HepG2 (cell line): ENCODE measurements at regions not wholly inside any gene's neighbourhood (a gene's known extent, or its start where the extent isn't known, plus 50 kb on each side); places are given as distances from the start of the nearest gene placed in this dataset.

Experiments used
- ATAC-seq: fragments of 200-7000 bp; cut with Tn5 transposase; 3 replicates; pipeline ENCODE4 v1.9.1; 2020; ENCODE audit warnings: mild to moderate bottlenecking, moderate library complexity
- BruUV-seq: library from RNA; stranded (reverse); fragments of 400-500 nt; replicated peaks from 2 replicates; lab custom pipeline; 2021; lab: Mats Ljungman, UMichigan
- CTCF ChIA-PET: fragments of 300-600 bp; formaldehyde crosslinking; extraction: SDS; loops from one replicate; lab custom pipeline; 2021; ENCODE audit warnings: low total read pairs, inconsistent platforms, low intra/inter-chr PET ratio; lab: Yijun Ruan, JAX
- POLR2A ChIA-PET: fragments of 350-600 bp; sonication (Branson Sonifier 250); formaldehyde crosslinking; loops from one replicate; lab custom pipeline; 2020; ENCODE audit warnings: antibody characterized with exemption, inconsistent platforms; lab: Yijun Ruan, JAX
- DNase-seq: peaks from one replicate; pipeline ENCODE4 v3.0.0-alpha.2; 2015; ENCODE audit warnings: low spot score
- FAIRE-seq: peaks from 3 replicates; lab custom pipeline; 2011; peaks lifted over from hg19 to GRCh38; lab: Jason Lieb, UNC
- H2AFZ ChIP-seq: one replicate; pipeline ENCODE4 v1.6.1; 2011; ENCODE audit warnings: low read length, inconsistent platforms
- H3K27ac ChIP-seq: fragments of 300-600 bp; 3 replicates; pipeline ENCODE4 v1.8.0; 2011; ENCODE audit warnings: mixed run types, mild to moderate bottlenecking, mixed read lengths, low read length, inconsistent platforms; ENCODE audit not compliant: insufficient read depth; ENCODE audit errors: extremely low read length
- H3K27me3 ChIP-seq, 2 experiments: fragments of 200-600 bp in 1 of 2; 2 replicates in 1 of 2; 3 replicates in 1 of 2; pipeline versions ENCODE4 v1.6.0 to v1.8.0; 2011; ENCODE audit warnings: low read length in 2 of 2, mild to moderate bottlenecking in 2 of 2, moderate library complexity in 2 of 2, inconsistent platforms in 1 of 2; ENCODE audit not compliant: insufficient read depth in 2 of 2, control insufficient read depth in 1 of 2
- H3K36me3 ChIP-seq, 2 experiments: fragments of 200-600 bp in 1 of 2; replicated peaks in 1 of 2; 2 replicates in 1 of 2; 3 replicates in 1 of 2; pipeline versions ENCODE4 v1.5.1 to v1.8.0; 2011; ENCODE audit warnings: low read length in 2 of 2, inconsistent platforms in 1 of 2; ENCODE audit not compliant: insufficient read depth in 2 of 2, control insufficient read depth in 1 of 2
- H3K4me1 ChIP-seq: 2 replicates; pipeline ENCODE4 v1.5.1; 2012; ENCODE audit warnings: low read length, inconsistent platforms; ENCODE audit not compliant: insufficient read depth
- H3K4me2 ChIP-seq: 2 replicates; pipeline ENCODE4 v1.6.0; 2011; ENCODE audit warnings: low read depth, low read length, inconsistent platforms
- H3K4me3 ChIP-seq, 3 experiments: fragments of 200-600 bp in 1 of 3; sonication (generic), shearing (Covaris generic) in 1 of 3; replicated peaks in 1 of 3; 2 replicates each; pipeline ENCODE4 v1.5.1; 2011 to 2016; ENCODE audit warnings: low read length in 3 of 3, inconsistent platforms in 2 of 3, low read depth in 2 of 3, mild to moderate bottlenecking in 2 of 3, control low read depth in 1 of 3, mixed read lengths in 1 of 3; ENCODE audit not compliant: insufficient read depth in 1 of 3
- H3K79me2 ChIP-seq: one replicate; pipeline ENCODE4 v1.6.1; 2011; ENCODE audit warnings: low read length, inconsistent platforms; ENCODE audit not compliant: insufficient read depth
- H3K9ac ChIP-seq: 2 replicates; pipeline ENCODE4 v1.6.0; 2011; ENCODE audit warnings: mild to moderate bottlenecking, low read depth, low read length, inconsistent platforms; ENCODE audit not compliant: insufficient read depth
- H3K9me3 ChIP-seq: 2 replicates; pipeline ENCODE4 v1.5.1; 2012; ENCODE audit warnings: mild to moderate bottlenecking, low read length
- H4K20me1 ChIP-seq: 2 replicates; pipeline ENCODE4 v1.6.0; 2011; ENCODE audit warnings: inconsistent platforms, mild to moderate bottlenecking, low read length, moderate library complexity; ENCODE audit not compliant: insufficient read depth
- DR1 ChIP-seq: sonication (generic); formaldehyde crosslinking; IDR thresholded peaks from 2 replicates; pipeline ENCODE4 v1.8.0; 2021; ENCODE audit warnings: mild to moderate bottlenecking, missing genetic modification reagents, inconsistent platforms
- HMGXB4 ChIP-seq, 2 experiments: sonication (generic) in 1 of 2; formaldehyde crosslinking in 1 of 2; IDR thresholded peaks; 2 replicates each; pipeline versions ENCODE4 v1.4.0 to v1.6.1; 2018 to 2020; ENCODE audit warnings: missing genetic modification reagents in 2 of 2, borderline replicate concordance in 1 of 2, low read depth in 1 of 2, mild to moderate bottlenecking in 1 of 2, missing biosample characterization in 1 of 2
- JARID2 ChIP-seq: sonication (generic); formaldehyde crosslinking; IDR thresholded peaks from 2 replicates; pipeline ENCODE4 v1.8.1; 2023; ENCODE audit warnings: missing genetic modification reagents, inconsistent platforms; ENCODE audit not compliant: insufficient replicate concordance
- NFKB2 ChIP-seq: sonication (generic); formaldehyde crosslinking; IDR thresholded peaks from 2 replicates; pipeline ENCODE4 v1.4.0; 2020; ENCODE audit warnings: missing genetic modification reagents, borderline replicate concordance
- RNF219 ChIP-seq: sonication (generic); formaldehyde crosslinking; IDR thresholded peaks from 2 replicates; pipeline ENCODE4 v1.5.0; 2020; ENCODE audit warnings: mild to moderate bottlenecking, missing genetic modification reagents
- ZNF260 ChIP-seq: sonication (generic); formaldehyde crosslinking; IDR thresholded peaks from 2 replicates; pipeline ENCODE4 v1.4.0; 2020; ENCODE audit warnings: missing genetic modification reagents, low read depth, mild to moderate bottlenecking, borderline replicate concordance
- WGBS: methylation state at CpG from one replicate; pipeline ENCODE4 v1.1.6; 2017; ENCODE audit warnings: low lambda C conversion rate; 5-methylcytosine and 5-hydroxymethylcytosine counted together
- in situ Hi-C: cut with HindIII; loops from 2 replicates; pipeline ENCODE4 v1.10.0; 2017; ENCODE audit warnings: low pct_unique_long_range_greater_than_20kb; ENCODE audit not compliant: extremely low pct_ligation_motif_present
- intact Hi-C: fragments of 100-400 bp; cut with micrococcal nuclease; formaldehyde crosslinking; loops from one replicate; pipeline ENCODE4 v1.10.0; 2022; ENCODE audit not compliant: unreplicated experiment

- no peak for TF ChIP-seq JARID2 (CRISPR knock-in tag)
- TF ChIP-seq, all 625 proteins: peak for 0
Observed at GRCh38 chrX:27903960-27904359, 77.3 kb downstream of the DCAF8L1 start (continued).

- WGBS, result 0% methylated on average over 2 of the region's 2 CpGs
- in situ Hi-C loops, result no loop called here
- no peak for FAIRE-seq
- DNase-seq, result no peak
- no peaks in the 10 kb centered on the region for H3K79me2 ChIP-seq
- no peaks in the 10 kb centered on the region for H3K27me3 ChIP-seq
- TF ChIP-seq RNF219 (CRISPR knock-in tag) (no peak), NFKB2 (CRISPR knock-in tag) (no peak), HMGXB4 (CRISPR knock-in tag; IDR thresholded peaks at IDR 0.05; ENCODE audit: borderline replicate concordance in 1 of 2, low read depth in 1 of 2) (no peak), ZNF260 (no peak), DR1 (no peak)
- TF ChIP-seq, all 625 proteins: peak for 0
- Histone ChIP-seq H3K4me2 (no peak overlapping the region), H4K20me1 (no peaks in the 10 kb centered on the region), H3K36me3 (no peaks in the 10 kb centered on the region), H3K4me1 (no peaks in the 10 kb centered on the region), H3K9me3 (no peaks in the 10 kb centered on the region), H2AFZ (no peak overlapping the region), H3K27ac (no peak overlapping the region), H3K9ac (no peak overlapping the region), H3K4me3 (no peak overlapping the region)
- BruUV-seq, result no TSS peak
- POLR2A ChIA-PET, result no interaction called here
- intact Hi-C loops, result no loop called here
- no peak for ATAC-seq
- CTCF ChIA-PET, result no interaction called here
Observed at GRCh38 chrX:27893871-27894270, 86.1 kb downstream of the MAGEB10 start.
